Ishikawa (cell line): ENCODE measurements at regions not wholly inside any gene's neighbourhood (a gene's known extent, or its start where the extent isn't known, plus 50 kb on each side); places are given as distances from the start of the nearest gene placed in this dataset.

Experiments
- CEBPB ChIP-seq: IDR thresholded peaks from 2 replicates; pipeline ENCODE4 v1.6.1; 2012
- CREB1 ChIP-seq: IDR thresholded peaks from 2 replicates; pipeline ENCODE4 v1.6.1; 2012; ENCODE audit warnings: low read depth
- EGR1 ChIP-seq: IDR thresholded peaks from 2 replicates; pipeline ENCODE4 v1.6.1; 2012
- NFIC ChIP-seq: IDR thresholded peaks from 2 replicates; pipeline ENCODE4 v1.6.1; 2012
- RAD21 ChIP-seq: IDR thresholded peaks from 2 replicates; pipeline ENCODE4 v1.6.1; 2012; ENCODE audit warnings: low read depth
- TAF1 ChIP-seq: IDR thresholded peaks from 2 replicates; pipeline ENCODE4 v1.6.1; 2012; ENCODE audit warnings: low read depth, mild to moderate bottlenecking
- TCF12 ChIP-seq: IDR thresholded peaks from 2 replicates; pipeline ENCODE4 v1.6.1; 2012; ENCODE audit warnings: low read depth
- TEAD4 ChIP-seq: IDR thresholded peaks from 2 replicates; pipeline ENCODE4 v1.6.1; 2012
- TF ChIP-seq, protein P1 (sequence below): IDR thresholded peaks from 2 replicates; pipeline ENCODE4 v1.6.1; 2012; ENCODE audit warnings: low read depth, mild to moderate bottlenecking
- TF ChIP-seq, protein P2 (sequence below): IDR thresholded peaks from 2 replicates; pipeline ENCODE4 v1.6.1; 2012

DNA sequence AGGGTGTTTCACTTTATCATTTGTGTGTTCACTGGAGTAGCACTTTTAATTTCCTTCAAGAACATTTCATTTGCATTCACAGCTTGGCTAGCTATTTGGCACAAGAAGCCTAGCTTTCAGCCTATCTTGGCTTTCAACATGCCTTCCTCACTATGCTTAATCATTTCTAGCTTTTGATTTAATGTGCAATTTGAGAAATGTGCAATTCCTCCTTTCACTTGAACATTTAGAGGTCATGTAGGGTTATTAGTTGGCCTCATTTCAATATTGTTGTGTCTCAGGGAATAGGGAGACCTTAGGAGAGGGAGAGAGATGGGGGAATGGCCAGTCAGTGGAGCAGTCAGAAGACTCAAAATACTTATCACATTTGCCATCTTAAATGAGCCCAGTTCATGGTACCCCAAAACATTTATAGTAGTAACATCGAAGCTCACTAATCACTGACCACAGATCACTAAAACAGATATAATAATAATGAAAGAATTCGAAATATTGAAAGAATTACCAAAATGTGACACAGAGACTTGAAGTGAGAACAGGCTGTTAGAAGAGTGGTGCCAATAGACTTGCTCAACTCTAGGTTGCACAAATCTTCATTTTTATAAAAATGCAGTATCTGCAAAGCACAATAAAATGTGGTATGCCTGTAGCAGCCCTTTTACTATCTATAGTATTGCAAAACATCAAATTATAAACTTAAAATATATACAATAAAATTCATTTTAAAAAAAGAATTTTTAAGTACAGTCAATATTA is 561.2 kb downstream of the METTL4 start:
- TF ChIP-seq TEAD4 (no peak), RAD21 (no peak), TAF1 (no peak), CREB1 (no peak), CEBPB (no peak), EGR1 (no peak), NFIC (no peak), TCF12 (no peak)
- TF ChIP-seq, protein P1, sequence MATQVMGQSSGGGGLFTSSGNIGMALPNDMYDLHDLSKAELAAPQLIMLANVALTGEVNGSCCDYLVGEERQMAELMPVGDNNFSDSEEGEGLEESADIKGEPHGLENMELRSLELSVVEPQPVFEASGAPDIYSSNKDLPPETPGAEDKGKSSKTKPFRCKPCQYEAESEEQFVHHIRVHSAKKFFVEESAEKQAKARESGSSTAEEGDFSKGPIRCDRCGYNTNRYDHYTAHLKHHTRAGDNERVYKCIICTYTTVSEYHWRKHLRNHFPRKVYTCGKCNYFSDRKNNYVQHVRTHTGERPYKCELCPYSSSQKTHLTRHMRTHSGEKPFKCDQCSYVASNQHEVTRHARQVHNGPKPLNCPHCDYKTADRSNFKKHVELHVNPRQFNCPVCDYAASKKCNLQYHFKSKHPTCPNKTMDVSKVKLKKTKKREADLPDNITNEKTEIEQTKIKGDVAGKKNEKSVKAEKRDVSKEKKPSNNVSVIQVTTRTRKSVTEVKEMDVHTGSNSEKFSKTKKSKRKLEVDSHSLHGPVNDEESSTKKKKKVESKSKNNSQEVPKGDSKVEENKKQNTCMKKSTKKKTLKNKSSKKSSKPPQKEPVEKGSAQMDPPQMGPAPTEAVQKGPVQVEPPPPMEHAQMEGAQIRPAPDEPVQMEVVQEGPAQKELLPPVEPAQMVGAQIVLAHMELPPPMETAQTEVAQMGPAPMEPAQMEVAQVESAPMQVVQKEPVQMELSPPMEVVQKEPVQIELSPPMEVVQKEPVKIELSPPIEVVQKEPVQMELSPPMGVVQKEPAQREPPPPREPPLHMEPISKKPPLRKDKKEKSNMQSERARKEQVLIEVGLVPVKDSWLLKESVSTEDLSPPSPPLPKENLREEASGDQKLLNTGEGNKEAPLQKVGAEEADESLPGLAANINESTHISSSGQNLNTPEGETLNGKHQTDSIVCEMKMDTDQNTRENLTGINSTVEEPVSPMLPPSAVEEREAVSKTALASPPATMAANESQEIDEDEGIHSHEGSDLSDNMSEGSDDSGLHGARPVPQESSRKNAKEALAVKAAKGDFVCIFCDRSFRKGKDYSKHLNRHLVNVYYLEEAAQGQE: no peak
- TF ChIP-seq, protein P2, sequence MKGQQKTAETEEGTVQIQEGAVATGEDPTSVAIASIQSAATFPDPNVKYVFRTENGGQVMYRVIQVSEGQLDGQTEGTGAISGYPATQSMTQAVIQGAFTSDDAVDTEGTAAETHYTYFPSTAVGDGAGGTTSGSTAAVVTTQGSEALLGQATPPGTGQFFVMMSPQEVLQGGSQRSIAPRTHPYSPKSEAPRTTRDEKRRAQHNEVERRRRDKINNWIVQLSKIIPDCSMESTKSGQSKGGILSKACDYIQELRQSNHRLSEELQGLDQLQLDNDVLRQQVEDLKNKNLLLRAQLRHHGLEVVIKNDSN: no peak
